IPS DF 19.7 (cell line): ENCODE measurements at regions not wholly inside any gene's neighbourhood (a gene's known extent, or its start where the extent isn't known, plus 50 kb on each side); places are given as distances from the start of the nearest gene placed in this dataset.
"Not testable (repeated sequence)": the region's sequence is repeated elsewhere in the genome, so short reads cannot be mapped to it uniquely, and the experiment has no call there.

Experiments used
- DNase-seq: peaks from one replicate; pipeline ENCODE4 v3.0.0-alpha.2; 2013; ENCODE audit warnings: low read depth, low spot score

DNA sequence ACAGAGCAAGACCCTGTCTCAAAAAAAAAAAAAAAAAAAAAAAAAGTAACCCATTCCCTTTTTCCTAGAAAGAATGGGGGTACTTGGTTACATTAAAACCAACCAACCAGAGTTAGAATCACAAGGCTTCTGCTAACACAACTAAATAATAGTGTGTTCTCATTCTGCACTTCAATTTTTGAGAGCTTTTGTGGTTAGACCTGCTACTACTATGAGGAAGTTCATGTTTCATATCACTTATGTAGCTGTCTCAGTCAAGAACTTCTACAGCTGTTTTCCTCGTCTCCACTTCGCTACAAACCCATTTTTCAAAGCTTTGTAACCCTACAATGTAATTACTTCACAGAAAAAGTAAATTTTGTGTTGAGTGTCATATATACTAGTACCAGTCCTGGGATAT lies 58.3 kb downstream of the PDHA2 start:
- no peak for DNase-seq

DNA sequence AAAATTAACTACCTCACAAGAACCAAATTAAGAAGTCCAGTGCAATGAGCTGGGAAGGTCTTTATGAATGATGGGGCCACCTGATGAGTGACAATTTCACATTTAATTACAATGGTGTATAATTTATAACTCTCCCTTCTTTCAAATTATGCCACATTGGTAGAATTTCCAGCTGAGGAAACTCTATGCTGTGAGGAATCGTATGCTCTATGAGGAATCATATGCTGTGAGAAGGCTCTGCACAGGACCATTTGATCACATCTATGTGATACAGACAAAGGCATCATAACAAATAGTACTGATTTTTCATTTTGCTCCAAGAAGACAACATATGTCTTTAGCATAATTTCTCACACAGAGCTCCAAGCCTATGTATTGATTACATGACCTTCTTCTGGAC lies 69.3 kb downstream of the PDHA2 start:
- no peak for DNase-seq

DNA sequence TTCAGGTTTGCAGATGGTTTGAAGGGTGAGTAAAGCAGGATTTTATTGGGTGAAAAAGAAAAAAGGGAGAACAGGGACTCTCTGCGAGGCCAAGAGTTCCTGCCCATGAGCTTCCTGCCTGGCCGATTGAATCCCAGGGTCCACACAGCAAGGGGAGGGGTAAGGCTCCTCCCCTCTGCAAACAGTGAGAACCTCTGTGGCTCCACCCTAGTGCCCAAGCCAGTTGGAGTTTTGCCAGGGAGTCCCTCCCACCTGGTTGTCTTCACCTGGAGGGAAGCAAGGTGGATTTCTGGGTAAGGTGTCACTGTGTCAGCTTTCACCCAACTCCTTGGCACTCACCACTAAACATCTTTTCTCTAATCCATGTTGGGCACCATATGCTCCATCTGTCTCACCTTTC lies 70.9 kb downstream of the PDHA2 start:
- no peak for DNase-seq

DNA sequence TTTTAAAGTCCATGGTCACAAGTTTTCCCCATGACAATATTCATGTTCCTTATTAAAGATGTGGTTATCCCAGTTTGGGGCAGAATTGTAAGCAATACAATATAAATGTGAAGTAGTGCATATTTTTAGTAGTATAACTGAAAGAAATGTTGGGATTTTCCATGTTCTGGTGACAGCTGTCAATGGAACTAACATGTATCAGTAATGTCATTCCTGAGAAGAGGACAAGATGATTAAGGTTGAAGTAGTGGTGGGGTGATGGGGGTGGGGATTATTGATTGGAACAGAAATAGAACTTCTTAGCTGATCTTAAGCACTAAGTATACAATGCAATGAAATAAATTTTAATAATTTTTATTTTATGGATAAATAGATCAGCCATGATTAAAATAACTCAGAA lies 81.6 kb downstream of the PDHA2 start:
- no peak for DNase-seq

DNA sequence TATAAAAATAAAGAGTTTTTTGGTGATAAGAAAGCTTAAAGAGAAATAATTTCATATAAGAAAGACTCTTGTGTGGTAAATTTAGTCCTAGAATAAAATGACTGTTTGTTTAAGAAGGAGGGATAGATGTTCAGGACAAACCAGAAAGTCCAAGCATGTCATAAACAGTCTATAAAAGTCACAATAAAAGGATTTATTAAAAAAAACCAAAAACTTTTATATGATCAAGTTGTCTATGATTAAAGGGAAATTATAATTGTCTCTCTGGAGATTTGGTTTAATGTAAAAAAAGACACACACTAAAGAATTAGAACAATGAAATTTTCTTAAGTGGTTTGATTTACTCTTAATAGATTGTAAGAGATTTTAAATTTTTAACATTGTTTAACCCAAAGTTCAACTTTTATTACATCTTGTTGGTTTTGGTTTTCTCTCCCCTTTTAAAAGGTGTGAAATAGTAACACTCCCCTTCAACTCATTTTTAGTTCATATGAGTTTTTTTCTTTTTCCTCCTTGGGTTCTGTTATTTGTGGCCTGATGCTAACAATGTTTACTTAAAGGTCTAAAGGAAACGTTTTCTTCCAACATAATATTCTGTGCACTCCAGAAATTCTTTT lies 89.7 kb downstream of the PDHA2 start:
- no peak for DNase-seq

DNA sequence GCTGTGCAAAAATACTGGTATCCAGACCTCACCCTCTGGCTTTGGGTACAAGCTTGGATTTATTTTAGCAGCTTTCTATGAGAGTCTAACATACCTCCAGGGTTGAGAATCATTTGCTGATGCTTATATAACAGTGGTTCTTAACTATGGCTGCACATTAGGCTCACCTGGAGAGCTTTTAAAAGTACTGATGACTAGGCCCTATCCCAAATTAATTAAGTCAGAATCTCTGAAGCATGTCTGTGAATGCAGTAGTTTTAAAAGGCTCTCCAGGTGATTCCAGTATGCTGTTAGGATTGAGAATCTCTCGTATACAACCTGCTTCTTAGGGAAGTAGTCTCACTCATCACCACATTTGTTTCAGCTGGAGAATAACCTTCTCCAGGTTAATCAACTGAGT lies 99.2 kb downstream of the PDHA2 start:
- no peak for DNase-seq

DNA sequence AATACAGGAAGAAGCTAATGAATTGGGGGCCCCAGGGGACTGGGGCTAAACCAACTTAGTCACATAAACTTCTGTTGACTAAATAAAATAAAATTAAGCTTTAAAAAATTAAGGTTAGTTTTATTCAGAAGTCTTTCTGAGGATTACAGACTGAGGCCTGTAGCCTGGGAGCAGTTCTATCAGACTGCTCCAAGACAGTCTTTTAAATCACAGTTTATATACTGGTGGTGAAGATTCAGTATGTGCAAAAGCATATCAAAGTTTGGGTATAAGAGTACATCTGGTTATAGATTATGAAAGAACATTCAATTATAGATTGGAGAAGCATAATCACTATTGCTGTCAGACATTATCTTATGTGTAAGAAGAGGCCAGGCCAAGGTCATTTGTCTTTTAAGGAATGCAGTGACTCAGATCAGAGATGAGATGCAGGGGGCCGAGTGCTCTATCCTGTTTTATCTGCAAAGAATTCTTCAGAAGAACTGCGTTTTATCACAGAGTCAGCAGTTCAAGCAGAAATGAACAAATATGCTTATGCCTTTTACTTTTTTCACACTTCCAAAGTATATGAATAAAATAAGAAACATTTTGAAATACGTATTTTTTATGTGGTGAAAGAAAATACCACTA lies 109.4 kb downstream of the PDHA2 start:
- no peak for DNase-seq

DNA sequence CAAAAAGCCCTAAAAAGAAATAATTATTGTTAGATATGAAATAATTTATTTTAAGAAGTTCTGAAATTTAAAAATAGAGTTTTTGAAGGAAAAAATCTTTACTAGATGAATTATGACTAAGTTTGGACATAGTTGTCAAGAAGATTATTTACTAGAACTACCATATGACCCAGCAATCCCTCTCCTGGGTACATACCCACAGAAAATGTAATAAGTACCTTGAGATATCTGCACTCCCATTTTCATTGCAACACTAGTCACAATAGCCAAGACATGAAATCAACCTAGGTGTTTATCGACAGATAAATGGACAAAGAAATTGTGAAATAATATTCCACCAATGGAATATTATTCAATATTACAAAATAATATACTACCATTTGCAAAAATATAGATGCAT lies 109.9 kb downstream of the PDHA2 start:
- no peak for DNase-seq

DNA sequence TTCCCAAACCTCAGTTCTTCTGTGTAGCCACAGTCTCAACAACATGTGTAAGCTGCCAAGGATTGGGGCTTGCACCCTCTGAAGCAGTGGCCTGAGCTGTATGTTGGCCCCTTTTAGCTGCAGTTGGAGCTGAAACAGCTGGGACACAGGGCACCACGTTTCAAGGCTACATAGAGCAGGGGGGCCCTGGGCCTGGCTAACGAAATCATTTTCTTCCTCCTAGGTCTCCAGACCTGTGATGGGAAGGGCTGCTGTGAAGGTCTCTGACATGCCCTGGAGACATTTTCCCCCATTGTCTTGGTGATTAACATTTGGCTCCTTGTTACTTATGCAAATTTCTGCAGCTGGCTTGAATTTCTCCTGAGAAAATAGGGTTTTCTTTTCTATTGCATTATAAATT lies 112.6 kb downstream of the PDHA2 start:
- DNase-seq, result not testable (repeated sequence)

DNA sequence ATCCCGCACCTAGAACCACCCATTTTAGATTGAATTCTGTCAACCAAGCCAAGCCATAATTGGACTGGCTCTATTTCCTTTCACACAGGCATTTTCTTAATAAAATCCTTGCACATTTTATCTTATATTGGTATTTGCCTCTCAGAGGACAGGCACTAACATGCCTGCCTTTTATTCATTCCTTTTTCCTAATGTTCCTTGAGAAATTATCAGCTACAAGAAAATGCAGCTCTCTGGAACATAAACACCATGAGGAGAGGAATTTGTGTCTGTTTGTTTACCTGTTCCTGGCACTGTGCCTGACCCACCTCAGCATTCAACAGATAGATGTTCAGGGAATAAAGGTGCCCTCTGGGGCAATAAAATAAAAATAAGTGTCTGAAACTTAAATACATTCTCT lies 116.2 kb downstream of the PDHA2 start:
- DNase-seq, result no peak

DNA sequence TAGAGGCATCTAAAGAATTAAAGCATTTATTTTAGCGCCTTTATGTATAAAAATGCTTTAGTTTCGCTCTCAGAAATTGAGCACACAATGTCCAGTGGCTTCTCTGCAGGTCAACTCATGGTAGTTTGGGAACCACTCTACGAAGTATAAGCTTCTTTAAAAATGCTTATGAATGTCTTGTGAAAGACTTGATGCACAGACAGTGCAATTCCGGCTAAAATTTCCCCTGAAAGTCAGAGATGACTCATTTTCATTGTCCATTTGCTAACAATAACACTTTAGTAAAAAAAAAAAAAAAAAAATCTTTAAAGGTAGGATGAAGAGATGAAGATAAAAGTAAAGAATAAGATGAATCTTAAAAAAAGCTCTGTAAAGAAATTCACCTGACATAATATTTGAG lies 117.2 kb downstream of the PDHA2 start:
- DNase-seq, result no peak

DNA sequence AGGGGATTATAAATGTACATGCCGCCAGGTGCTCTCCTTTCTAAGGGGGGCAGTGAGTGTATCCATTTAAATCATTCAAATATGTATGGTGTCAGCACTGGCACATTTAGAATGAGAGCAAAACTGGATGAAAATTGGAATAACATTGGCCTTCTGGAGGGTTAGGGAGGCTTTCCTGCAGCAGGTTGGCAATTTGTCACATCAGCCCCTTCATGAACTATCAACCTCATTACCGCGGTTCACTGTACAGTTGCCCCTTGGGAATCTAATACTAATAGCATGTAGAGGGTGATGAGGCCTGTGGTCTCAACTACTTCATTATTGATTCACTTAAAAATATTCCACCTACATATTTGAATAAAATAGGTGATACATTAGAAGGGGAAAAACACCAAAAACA lies 117.9 kb downstream of the PDHA2 start:
- no peak for DNase-seq

DNA sequence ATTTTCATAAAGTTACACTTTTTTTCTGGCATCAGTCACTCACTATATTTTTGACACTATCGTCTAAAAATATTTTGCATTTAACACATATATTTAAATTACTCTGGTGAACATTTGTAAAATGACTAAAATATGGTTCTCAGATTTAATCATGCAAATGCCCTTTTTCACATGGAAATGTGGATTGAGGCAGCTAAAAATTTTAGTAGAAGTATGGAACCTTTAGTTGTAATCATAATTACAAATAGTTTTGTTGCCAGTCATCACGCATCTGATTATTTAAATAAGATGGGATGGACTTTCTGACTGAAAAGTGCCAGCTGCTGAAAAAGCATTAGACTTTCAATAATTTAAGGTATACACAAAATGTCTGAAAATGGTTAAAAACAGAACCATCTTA lies 119.3 kb downstream of the PDHA2 start:
- DNase-seq, result no peak

DNA sequence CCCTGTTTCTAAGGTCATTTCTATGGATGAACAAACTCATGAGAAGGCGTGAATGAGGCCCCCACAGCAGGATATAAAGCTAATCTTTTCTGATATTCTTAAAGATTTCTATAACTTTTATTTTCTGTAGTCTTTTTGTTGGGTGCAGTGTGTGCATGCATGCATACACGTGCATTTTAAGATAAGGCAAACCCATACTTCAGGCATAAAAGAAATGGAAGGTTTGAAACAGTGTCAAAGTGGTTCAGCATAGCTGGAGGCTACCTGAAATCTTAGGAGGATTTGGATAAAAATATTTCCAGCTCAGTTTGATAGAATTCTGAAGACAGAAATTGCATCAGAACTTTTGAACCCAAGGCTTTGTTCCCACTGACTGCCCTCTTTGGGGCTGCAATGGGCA lies 119.7 kb downstream of the PDHA2 start:
- DNase-seq, result no peak

DNA sequence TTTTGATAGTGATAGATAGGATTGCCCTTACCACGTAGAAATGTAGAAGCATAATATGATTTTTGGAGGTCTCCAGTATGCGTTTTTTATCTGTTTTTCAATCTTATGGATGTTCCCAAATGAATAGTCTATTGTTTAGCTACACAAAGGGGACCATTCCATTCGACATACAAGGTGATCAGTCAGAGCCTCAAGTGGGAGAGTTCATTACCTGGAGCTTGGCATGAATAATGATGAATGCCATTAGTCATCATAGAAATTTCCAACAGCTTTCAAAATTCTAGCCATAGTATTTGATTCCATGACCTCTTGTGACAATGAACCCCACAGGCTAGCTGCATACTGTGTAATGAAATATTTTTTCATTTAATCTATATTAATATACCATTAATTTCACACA lies 123.6 kb downstream of the PDHA2 start:
- no peak for DNase-seq

DNA sequence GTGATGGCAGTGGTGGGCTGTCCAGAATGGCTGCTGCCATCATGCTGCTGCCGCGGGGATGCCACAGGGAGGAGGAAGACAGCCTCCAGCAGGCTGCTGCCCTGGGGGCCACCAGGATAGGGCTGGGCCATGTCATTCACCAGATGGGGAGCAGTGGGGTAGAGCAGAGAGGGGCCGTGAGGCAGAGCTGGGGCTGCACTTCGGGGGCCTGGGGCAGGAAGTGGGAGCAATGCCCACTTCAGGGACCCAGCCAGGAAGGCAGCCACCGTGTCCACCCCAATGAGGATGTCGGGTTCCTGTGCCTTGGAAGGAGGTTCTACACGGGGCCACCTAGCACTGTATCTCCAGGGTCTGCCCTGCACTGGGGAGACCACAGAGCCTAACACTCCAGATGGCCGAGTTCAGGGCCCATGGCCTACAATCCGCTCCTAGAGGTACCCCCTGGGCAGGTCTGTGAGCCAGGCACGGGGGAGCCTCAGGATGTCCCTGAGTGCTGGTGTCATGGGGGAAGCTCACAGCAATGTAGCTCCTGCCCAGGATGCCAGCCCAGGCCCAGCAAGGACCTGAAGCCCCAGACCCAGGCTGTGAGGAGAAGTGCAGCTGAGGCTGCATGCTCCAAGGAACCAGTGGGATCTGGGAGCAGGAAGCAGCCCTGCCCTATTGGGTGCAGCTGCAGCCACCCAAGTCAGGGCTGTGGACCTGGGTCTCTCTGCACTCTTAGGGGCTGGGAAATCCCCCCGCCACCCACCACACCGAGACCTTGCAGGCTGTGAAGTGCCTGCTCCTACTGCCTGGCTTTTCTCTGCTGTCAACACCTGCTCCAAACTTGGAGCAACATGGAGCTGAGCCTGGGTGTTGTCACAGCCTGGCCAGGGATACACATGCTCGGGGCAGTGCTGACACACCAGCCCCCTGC lies 140.3 kb downstream of the PDHA2 start:
- no peak for DNase-seq

DNA sequence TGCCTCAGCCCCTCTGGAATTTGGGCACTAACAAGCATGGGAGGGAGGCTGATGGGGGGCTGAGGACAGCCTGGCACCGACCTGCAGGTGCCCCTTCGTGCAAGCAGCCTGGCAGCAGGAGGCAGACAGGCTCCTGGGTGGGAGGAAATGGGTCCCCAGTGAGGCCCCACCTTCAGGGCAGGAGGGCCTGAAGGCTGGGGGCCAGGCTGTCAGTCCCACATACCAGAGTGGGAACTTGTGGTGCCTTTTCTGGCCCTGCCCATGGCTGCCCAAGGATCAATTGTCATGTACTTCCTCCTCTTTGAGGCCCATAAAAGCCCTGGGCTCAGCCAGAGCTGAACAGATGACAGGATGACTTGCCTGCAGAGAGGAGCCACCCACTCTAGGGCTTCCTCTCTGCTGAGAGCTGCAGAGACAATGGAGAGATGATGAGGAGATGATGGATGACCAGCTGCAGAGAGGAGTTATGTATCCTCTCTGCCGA lies 141.0 kb downstream of the PDHA2 start:
- DNase-seq, result no peak

DNA sequence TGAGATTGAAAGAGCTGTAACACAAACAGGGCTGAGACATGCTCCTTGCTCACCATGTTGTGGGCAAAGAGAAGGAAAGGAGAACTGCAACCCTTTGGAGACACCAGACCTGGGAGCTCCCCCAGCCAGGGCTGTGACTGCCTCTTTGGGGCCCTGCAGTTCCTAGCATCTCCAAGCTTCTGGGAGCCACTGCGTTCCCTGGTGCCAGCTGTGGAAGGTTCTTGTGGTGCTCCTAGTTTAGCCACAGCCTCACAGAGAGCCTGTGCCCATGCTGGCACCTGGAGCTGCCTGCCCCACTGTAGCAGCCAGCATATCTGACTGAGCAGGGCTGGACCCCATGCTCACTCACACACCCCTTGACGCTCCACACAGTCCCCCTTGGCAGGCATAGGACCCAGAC lies 141.7 kb downstream of the PDHA2 start:
- no peak for DNase-seq

DNA sequence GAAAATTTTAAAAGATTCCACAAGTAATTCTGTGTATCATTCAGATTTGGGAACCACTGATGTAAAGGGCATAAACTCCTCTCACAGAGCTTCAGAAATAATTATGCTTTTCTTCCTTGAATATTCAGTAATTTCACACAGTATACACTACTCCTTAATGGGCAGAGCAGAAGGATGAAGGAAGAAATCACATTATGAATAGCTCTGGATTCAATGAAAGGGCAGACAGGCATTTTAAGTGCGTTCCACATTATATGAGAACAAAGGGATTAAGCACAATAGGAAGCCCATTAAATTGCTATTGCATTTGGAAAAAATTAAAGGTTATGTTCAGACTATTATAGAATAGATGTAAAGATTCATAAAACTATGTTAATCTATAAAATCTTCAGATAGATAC lies 142.6 kb downstream of the PDHA2 start:
- DNase-seq, result no peak

DNA sequence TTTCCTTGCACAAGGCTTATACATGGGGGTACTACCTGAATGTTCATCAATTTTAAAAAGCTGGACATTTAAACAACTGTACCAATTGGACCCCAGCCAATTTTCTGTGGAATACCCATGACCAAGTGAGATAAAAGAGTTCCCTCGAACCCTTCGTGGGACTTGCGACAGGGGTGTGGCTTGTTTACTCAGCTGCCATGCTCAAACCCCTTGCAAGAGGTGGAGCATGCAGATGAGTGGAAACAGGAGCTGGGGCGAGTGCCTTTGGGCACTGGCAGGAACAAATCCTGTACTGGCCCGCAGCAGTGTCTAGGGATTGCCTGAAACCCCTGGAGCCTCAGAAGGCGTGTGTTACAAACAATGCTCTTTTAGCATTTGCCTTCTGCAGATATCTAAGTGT lies 144.2 kb downstream of the PDHA2 start:
- DNase-seq, result no peak

DNA sequence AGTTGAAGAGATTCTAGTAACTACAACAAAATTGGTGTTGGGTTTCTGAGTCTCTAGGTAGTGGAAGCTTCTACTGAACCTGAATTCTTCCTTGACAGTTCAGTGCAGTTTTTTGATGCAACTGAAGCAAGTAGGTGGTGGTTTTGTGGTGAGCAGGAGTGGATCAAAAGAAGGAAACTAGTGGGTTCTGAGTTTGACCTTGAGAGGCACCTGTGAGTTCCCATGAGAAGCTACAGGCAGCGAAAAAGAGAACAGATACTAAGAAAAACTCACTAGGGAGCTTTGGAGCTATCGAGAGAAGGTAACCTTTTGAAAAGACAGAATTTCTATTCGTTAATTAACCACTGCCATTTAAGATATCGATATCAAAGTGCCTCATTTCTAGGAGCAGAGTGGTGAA lies 145.2 kb downstream of the PDHA2 start:
- DNase-seq, result no peak

DNA sequence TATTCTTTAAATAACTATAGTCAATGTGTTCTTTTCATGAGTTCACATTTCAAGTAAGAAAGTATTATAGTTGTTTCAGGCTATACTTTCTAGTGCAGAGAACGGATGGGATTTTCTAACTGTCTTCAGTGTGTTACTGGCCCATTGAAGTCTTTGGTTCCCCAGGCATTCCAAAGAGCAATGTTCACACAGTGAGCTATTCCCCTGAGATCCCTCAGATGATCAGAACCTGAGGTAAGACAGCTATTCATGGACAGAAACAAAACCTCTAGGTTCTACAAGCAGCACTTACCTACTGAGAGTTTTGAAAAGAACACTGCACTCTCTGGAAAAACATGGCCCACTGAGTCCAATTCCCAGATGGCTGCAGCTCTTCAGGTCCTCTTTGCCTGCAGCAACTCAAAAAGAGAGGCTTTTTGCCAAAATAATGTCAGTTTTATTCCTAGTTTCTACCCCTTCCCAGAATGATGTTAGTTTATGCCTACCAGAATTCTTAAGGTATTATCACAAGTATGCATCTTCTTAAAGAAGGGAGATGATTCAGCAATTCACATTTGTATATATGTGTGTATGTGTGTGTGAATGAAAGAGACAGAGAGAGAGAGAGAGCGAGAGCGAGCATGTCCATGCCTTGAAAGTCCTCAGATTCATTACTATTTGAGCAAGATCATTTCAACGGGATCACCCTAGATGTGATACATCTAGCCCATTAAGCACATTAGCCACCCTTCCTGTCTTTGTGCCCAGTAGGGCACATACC lies 146.1 kb downstream of the PDHA2 start:
- no peak for DNase-seq
